ENCODE measurements at regions not wholly inside any gene's neighbourhood (a gene's known extent, or its start where the extent isn't known, plus 50 kb on each side); places are given as distances from the start of the nearest gene placed in this dataset.
"Not testable (repeated sequence)": the region's sequence is repeated elsewhere in the genome, so short reads cannot be mapped to it uniquely, and the experiment has no call there.

- DNase-seq: no peak
Observed at GRCh38 chr6:134821928-134822864, 127.7 kb downstream of the ALDH8A1 start.

- DNase-seq: no peak
Observed at GRCh38 chr6:134821397-134821796, 128.5 kb downstream of the ALDH8A1 start.

- no peak for DNase-seq
Observed at GRCh38 chr6:134819863-134820800, 129.8 kb downstream of the ALDH8A1 start.

GRCh38 chr6:134819236-134819635, 130.7 kb downstream of the ALDH8A1 start:
- no peak for DNase-seq

- DNase-seq: no peak
Observed at GRCh38 chr6:134817448-134817847, 132.5 kb downstream of the ALDH8A1 start.

DNA sequence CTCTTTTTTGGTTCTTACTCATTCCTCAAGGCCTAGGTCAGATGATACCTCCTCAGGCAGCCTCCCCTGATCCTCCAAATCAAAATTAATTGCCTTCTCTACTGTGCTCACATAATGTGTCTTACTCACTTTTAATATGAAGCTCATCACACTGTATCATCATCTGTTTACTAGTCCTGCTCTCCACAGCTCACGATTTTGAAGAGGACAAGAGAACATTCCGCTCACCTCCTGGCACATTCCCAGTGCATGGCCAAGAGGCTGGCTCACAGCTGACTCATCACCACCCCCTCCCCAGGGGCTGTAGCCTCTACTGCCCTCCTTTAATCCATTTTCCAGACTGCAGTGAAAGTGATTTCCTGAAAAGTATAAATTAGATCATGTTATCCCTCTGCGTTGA, 133.1 kb downstream of the ALDH8A1 start:
- peak; percentile 68 for DNase-seq

- DNase-seq: no peak
Observed at GRCh38 chr6:134816300-134816699, 133.6 kb downstream of the ALDH8A1 start.

GRCh38 chr6:134814076-134814695, 135.7 kb downstream of the ALDH8A1 start:
- peak; percentile 91 for DNase-seq

- DNase-seq: peak; percentile 31
Observed at GRCh38 chr6:134813146-134813545, 136.8 kb downstream of the ALDH8A1 start.

- DNase-seq: peak; percentile 33
Observed at GRCh38 chr6:134810402-134810801, 139.5 kb downstream of the ALDH8A1 start.

DNA sequence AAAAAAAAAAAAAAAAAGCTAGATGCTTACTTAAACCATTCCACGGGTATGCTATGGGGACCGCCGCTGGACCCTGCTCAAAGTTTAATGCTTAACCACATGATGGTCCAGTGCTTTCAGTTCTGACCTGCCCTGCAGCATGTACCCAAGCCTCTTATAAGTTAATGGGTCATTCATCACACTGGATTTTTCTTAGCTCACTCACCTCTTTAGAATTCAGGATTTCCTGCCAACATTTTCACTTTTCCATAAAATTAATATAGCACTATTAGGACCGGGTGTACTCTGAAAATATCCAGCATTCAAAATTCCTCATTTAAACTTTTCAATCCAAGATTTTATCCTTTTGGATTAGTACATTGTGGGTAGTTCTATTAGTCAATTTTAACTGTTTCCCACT, 140.8 kb downstream of the ALDH8A1 start:
- peak; percentile 89 for DNase-seq

- no peak for DNase-seq
Observed at GRCh38 chr6:134806180-134806798, 143.6 kb downstream of the ALDH8A1 start.

GRCh38 chr6:134805168-134805567, 144.7 kb downstream of the ALDH8A1 start:
- no peak for DNase-seq

DNA sequence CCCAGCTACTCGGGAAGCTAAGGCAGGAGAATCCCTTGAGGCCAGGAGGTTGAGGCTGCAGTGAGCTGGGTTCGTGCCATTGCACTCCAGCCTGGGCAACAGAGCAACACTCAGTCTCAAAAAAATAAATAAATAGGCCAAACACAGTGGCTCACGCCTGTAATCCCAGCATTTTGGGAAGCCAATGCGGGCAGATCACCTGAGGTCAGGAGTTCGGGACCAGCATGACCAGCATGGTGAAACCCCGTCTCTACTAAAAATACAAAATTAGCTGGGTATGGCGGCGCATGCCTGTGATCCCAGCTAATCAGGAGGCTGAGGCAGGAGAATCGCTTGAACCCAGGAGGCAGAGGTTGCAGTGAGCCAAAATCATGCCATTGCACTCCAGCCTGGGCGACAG, 145.6 kb downstream of the ALDH8A1 start:
- not testable (repeated sequence) for DNase-seq

DNA sequence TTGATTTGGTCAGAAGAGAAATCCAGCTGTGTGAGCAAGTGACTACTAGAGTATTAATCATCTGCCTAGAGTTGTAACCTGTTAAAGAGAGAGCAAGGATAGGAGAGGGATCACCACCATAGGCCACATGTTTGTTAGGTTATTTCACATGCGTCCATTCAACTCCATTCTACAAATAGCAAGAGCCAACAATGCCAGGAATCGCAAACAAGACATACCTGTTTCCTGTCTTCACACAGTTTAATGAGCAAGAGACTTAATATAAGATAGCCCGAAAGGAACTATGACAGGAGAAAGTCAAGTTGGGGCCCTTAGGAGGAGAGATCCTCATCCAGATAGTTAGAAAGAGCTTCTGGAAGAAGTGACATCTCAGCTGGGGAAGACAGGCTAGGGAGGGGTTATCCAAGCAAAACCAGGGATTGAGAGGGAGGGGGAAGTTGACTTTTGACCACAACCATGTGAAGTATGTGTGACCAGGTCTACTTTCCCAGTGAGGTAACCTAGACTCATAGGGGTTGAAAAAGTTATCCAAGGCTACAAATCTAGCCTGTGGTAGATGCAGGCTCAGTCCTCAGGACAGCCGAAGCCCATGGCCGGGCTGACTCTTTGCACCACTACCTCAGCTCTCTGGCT, 147.4 kb downstream of the ALDH8A1 start:
- DNase-seq: peak; percentile 62

DNA sequence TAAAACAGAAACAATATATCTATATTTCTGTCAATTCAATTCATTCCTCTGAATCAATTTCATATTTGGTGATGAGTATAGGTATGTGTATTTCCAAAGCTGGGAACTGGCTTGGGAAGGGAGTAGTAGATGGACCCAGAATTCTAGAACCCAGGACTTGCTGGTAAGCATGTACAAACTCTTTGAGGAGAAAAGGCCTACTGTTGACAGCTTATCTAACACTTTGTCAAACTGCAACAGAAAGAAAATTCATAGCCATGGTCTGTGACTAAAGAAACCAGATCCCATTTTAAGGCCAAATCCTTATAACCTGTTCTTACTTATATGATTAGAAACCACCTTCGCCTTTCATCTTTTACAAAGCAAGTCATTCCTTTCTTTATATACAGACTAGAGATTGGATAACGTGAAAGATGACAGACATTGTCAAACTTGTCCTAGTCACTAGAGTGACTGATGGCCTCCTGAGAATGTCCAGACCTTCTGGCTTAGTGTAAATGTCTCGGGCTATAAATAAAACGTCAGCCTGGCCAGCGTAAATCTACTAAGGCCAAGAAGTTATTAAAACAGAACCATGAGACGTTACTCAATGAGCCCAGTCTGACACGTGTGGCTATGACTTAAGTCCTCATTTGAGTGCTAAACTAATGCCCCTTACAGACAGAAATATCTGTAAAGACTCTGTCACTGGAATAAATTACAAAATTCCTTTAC, 152.3 kb downstream of the ALDH8A1 start:
- no peak for DNase-seq

DNA sequence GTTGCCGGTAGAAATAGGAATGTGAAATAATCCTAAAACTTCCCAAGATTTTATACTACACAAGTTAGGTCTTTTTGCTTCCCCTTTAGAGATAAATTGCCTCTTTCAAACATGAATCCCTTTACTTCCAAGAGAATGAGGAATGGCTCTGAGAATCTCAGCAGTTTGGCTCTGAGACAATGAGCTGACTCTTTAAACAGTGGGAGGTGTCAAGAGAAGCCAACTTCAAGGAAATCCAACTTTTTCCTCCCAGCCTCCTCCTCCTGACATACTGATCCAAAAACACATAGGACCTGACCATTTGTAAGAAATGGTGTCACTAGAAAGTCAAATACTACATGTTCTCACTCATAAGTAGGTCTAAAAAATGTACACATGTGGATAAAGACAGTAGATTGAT, 154.2 kb downstream of the ALDH8A1 start:
- no peak for DNase-seq

DNA sequence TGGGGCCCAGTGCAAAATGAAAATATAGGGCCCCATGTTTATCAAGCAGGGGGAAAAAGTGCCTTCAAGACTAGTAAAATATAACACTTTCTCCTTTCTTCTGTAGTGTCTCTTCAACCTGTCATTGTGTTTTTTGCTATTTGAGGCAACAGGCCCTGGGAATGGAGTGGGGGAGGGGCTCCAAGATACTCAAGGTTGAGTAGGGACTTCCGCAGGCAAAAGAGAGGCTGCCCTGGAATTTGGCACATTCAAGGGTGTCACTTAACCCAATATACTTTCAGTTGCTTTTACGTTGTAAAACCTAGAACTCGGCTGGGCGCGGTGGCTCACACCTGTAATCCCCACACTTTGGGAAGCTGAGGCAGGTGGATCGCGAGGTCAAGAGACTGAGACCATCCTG, 154.9 kb downstream of the ALDH8A1 start:
- no peak for DNase-seq

GRCh38 chr6:134791243-134791843, 158.6 kb downstream of the ALDH8A1 start:
- DNase-seq: not testable (repeated sequence)

- DNase-seq: peak; percentile 66
Observed at GRCh38 chr6:134787261-134787877, 162.5 kb downstream of the ALDH8A1 start.

DNA sequence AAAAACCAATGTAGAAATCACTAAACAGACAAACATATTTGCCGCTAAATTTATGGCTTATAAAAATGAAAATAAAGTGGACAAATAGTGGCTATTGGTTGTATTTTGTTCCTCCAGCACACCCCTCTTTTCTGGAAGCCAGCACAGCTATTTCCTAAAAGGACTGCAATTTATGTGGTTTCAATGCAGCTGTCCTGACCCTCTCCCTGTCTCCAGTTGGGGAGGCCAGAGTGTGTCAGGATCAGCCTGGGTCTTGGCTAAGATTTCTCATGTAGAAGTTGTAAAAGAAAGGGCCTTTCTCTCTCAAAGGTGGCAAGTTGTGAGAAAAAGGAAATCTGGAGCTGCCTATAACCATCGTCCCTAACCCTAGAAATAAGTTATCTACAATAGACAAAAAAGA, 165.6 kb downstream of the ALDH8A1 start:
- DNase-seq: no peak

Data from EL (cell line).